Mesenteric fat pad (tissue), 1 donor: ENCODE measurements at regions not wholly inside any gene's neighbourhood (a gene's known extent, or its start where the extent isn't known, plus 50 kb on each side); places are given as distances from the start of the nearest gene placed in this dataset.
"Not testable (repeated sequence)": the region's sequence is repeated elsewhere in the genome, so short reads cannot be mapped to it uniquely, and the experiment has no call there.

ENCODE experiments used
- DNase-seq: peaks from one replicate; pipeline ENCODE4 v3.0.0-alpha.2; 2020; ENCODE audit warnings: low spot score
- donor health status: DM: yes; HTN: yes; CAD: no.

GRCh38 chr5:124136609-124137008, 609.8 kb downstream of the ZNF608 start:
- no peak for DNase-seq

DNA sequence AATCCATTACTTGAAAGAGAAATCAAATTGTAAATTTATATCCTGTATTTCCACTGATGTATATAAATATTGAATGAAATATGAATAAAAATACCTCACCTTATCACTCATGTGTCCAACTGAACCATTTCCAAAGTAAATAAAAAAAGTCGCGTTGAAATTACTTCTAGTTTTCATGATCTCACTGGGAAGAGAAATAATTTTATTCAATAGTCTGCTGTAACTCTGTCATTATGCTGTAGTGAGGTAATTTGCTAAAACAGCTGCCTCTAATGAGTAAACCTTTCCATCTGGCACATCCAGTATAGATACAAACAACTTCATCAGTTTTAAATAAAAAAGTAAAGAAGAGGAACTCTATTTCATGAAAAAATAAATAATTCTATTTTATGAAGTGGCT, 611.5 kb downstream of the ZNF608 start:
- no peak for DNase-seq

- DNase-seq, result no peak
Measured at GRCh38 chr5:124133406-124133805, 613.0 kb downstream of the ZNF608 start.

GRCh38 chr5:124132843-124133242, 613.6 kb downstream of the ZNF608 start:
- DNase-seq, result no peak

GRCh38 chr5:124131466-124131865, 615.0 kb downstream of the ZNF608 start:
- no peak for DNase-seq

GRCh38 chr5:124130816-124131215, 615.6 kb downstream of the ZNF608 start:
- DNase-seq, result no peak

DNA sequence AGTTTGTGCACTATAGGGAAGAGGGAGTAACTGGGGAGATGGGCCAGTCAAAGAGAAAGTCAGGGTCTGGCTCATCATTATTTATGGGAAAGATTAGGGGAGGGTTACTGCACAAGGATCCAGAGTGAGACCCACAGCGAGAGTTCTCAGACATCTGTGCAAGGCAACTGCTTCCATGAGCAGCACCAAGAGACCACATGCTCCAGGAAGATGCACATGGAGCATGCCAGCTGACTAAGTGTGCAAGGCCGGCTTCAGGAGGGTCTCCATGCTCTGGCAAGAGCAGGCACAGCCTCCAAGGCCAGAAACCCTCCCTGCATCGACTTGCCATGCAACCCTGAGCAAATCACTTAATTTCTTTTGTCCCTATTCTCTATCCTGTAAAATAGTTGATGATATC, 616.9 kb downstream of the CSNK1G3 start:
- DNase-seq, result no peak

- DNase-seq, result no peak
Measured at GRCh38 chr5:124126504-124127217, 614.7 kb downstream of the CSNK1G3 start.

DNA sequence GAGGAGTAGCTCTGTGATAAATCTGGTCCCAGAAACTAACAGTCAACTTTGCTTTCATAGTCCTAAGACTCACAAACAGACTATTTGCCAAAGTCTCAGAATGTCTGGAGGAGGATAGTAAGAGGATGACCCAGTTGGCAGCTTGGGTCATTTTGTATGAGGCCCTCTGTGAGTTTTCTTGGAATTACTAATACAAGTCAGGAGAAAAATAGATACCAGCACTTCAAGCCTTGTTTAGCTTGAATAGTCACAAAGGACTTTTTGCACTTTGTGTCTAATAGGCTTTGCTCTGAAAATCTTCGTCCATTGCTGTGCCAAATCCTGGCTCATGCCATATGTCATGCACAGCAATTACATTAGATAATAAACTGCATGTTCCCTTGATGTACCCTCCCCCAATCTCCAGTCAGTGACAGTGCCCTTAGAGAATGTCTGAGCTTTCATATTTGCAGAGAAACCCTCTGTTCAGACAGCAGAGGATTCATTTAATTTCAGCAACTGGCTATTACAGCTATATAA, 612.8 kb downstream of the CSNK1G3 start:
- DNase-seq, result no peak

DNA sequence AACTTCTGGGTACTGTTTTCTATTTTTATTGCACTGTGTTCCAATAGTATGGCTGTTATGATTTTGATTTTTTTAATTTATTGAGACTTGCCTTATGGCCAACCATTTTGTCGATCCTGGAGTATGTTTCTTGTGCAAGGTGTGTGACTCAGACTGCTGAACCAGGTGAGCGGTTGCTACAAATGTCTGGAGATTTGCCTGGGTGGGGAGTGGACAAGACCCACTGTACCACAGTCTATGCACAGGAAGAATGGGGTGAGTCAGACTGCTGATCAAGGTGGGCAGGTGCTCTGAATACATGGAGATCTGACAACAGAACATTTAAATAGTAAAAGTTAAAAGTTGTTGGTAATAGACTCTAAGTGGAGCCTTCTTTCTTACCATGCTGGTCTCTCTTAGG, 609.2 kb downstream of the CSNK1G3 start:
- DNase-seq, result no peak

- DNase-seq, result no peak
Measured at GRCh38 chr5:124114911-124115310, 602.9 kb downstream of the CSNK1G3 start.

DNA sequence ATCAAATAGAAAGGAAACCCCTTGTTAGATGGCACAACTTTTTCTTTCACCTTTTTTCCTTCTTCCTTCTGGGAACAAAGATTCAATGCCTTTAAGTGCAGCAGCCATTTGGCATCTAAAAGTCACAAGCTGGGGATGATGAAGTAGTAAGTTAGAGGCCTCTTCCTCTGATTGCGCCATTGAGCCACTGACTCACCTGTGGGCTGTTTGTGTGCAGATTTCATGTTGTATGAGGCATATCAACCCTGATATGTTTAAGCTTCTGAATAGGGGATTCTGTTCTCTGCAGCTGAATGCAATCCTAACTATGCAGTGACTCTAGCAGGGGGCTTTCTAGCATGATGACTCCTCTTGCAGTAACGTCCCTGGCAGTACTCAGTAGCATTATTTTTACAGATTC, 599.9 kb downstream of the CSNK1G3 start:
- DNase-seq, result no peak

DNA sequence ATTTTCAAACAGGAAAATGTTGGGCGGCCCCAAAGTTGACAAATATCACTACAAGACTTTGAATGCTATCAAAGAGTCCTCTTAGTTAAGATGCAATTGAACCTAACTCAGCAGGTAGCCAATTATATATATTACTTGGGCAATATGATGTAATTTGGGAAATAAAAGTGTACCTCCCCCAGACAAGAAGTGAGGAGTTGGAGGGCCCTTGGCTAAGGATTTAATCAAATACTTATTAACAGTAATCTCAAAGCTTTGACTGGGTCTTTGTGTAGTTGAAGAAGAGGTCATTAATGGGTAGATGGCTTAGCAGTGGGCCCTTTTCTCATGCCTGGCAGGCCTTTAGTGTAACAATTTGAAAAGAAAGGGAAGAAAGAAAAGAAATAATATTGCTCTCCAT, 599.0 kb downstream of the CSNK1G3 start:
- DNase-seq, result no peak

DNA sequence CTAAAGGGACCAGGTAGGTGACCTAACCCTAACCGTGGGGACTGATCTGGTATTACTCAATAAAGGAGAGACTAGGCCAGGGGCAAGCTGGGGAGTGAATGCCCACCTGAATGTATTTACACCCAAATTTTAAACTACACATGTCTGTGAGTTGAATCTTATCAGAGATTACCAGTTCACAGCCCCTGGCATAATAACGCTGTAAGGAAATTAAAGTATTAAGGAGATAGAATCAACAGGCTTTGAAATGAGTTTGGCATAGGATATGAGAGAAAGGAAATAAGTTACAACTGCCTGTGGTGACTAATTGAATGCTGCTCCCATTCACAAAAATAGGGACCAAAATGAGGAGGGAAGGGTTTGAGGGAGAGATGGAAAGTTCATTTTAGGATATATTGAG, 593.3 kb downstream of the CSNK1G3 start:
- DNase-seq, result no peak

GRCh38 chr5:124104821-124105220, 592.8 kb downstream of the CSNK1G3 start:
- DNase-seq, result no peak

DNA sequence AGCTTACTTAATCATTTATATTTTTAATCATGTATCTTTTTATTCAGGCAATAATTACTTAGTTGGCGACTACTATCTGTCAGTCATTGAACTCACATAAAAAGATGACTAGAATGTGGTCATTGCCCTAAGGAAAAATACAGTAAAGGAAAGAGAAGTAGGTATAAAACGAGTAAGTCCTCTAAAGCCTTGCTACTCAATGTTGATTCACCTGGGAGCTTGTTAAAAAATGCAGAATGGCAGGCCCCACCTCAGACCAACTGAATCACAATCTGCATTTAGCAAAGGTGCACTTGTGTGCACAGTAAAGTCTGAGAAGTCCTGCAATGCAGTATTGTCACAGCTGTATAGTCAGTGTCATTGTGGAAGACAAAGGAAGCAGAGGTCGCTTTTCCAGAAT, 592.4 kb downstream of the CSNK1G3 start:
- no peak for DNase-seq

DNA sequence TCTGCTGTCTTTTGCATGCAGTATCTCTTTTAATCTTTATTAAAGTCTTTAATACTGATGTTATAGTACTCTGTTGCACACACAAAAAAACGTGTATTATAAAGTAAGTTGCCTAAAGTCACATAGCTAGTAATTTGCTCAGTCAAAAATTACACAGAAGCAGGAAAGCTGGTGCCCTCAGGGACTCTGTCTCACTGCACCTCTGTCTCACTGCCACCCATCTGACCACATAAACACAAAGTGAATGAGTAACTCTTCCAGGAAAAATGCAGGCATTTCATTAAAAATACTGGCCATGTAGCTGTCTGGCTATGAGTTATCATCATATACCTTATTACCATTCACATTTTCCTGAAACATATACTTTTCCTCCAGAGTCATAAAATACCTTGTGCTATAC, 591.7 kb downstream of the CSNK1G3 start:
- DNase-seq, result no peak

GRCh38 chr5:124103056-124103455, 591.1 kb downstream of the CSNK1G3 start:
- DNase-seq, result not testable (repeated sequence)

- DNase-seq, result no peak
Measured at GRCh38 chr5:124102486-124102885, 590.5 kb downstream of the CSNK1G3 start.

DNA sequence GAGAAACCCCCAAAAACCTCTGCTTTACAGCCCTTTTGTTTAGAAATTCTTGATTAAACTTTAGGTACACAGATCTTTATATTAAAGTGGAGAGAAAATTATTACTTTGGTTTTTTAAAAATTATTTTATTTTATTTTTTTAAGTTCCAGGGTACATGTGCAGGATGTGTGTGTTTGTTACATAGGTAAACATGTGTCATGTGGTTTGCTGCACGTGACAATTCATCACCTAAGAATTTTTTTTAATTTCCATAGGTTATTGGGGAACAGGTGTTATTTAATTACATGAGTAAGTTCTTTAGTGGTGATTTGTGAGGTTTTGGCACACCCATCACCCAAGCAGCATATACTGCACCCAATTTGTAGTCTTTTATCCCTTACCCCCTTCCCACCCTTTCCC, 581.7 kb downstream of the CSNK1G3 start:
- DNase-seq, result no peak

DNA sequence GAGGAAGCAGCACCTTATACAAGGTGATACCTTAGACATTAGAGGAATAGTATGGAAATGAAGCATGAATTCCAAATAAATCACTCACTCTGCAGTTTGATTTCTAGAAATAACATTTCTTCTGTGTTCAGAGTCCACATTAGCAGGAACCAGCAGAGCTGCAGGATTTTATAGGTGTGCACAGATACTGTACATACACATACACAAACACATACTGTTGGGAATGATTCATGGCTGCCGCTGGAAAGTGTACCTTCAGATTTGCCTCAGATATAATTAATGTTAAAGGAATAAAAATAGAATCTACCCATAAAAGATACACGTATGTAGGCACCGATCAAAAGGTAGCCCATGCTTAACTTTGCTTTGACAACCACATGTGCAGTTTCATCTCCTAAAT, 578.1 kb downstream of the CSNK1G3 start:
- DNase-seq, result no peak

- no peak for DNase-seq
Measured at GRCh38 chr5:124089578-124089977, 577.6 kb downstream of the CSNK1G3 start.

DNA sequence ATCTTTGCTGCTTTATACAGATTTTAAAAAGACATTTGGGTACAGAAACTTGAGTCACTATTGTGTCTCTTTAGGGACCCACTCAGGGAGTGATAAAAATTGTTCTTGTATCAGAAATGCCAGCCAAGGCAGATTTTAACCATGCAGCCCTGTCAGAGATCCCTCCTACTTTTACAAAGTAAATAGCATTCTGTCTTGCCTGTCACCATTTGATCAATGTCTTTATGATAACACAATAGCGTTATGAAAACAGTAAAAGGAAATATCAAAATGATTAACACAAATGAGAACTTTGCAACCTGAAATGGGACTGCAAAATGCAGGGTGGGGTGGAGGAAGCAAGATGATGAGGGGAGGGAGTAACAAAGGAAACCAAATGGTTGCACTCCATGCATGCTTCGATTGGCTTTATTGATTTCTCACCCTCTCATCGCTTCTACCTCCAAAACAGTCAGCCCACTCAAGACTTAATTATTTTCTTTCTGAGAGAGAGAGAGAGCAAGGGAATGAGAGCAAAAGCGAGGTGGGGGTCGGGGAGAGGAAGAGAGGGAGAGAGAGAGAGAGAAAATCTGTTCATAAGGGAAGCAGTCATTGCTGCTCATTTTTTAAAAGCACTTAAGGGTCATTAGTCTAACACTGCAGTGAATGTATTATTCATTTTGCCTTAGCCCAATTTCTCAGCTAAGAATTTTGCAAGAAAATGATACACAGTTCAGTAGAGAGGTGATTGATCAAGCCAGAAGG, 576.5 kb downstream of the CSNK1G3 start:
- no peak for DNase-seq
